RWPE2 (cell line): ENCODE measurements at regions not wholly inside any gene's neighbourhood (a gene's known extent, or its start where the extent isn't known, plus 50 kb on each side); places are given as distances from the start of the nearest gene placed in this dataset.

Source experiments
- ATAC-seq: fragments of 200-7000 bp; cut with Tn5 transposase; 3 replicates; pipeline ENCODE4 v1.9.1; 2021; ENCODE audit warnings: low read depth
- DNase-seq: peaks from one replicate; pipeline ENCODE4 v3.0.0-alpha.2; 2020; ENCODE audit warnings: low spot score
- H3K27ac ChIP-seq: fragments of 450-650 bp; 2 replicates; pipeline ENCODE4 v1.5.1; 2017; ENCODE audit warnings: mild to moderate bottlenecking; ENCODE audit not compliant: poor library complexity, severe bottlenecking
- H3K27me3 ChIP-seq: fragments of 250-450 bp; sonication (Bioruptor Pico); 2 replicates; pipeline ENCODE4 v1.5.1; 2021; ENCODE audit warnings: mild to moderate bottlenecking, moderate library complexity; ENCODE audit not compliant: insufficient read depth, poor library complexity, severe bottlenecking
- H3K36me3 ChIP-seq: fragments of 250-450 bp; sonication (Bioruptor Pico); 2 replicates; pipeline ENCODE4 v1.5.1; 2020; ENCODE audit warnings: low read depth, mild to moderate bottlenecking, moderate library complexity
- H3K4me1 ChIP-seq: fragments of 250-450 bp; sonication (Bioruptor Pico); 2 replicates; pipeline ENCODE4 v1.5.1; 2021; ENCODE audit warnings: mild to moderate bottlenecking, moderate library complexity; ENCODE audit not compliant: insufficient read depth, poor library complexity, severe bottlenecking
- H3K4me3 ChIP-seq: fragments of 250-450 bp; sonication (Bioruptor Pico); 2 replicates; pipeline ENCODE4 v1.5.1; 2021; ENCODE audit warnings: mild to moderate bottlenecking, moderate library complexity; ENCODE audit not compliant: severe bottlenecking
- H3K9me3 ChIP-seq: fragments of 250-450 bp; sonication (Bioruptor Pico); 2 replicates; pipeline ENCODE4 v1.5.1; 2021; ENCODE audit warnings: mild to moderate bottlenecking, moderate library complexity; ENCODE audit not compliant: severe bottlenecking
- TF ChIP-seq, protein P1 (sequence below): fragments of 450-650 bp; IDR thresholded peaks from one replicate; pipeline ENCODE4 v1.5.1; 2017; ENCODE audit warnings: mild to moderate bottlenecking, moderate library complexity; ENCODE audit not compliant: poor library complexity, severe bottlenecking

DNA sequence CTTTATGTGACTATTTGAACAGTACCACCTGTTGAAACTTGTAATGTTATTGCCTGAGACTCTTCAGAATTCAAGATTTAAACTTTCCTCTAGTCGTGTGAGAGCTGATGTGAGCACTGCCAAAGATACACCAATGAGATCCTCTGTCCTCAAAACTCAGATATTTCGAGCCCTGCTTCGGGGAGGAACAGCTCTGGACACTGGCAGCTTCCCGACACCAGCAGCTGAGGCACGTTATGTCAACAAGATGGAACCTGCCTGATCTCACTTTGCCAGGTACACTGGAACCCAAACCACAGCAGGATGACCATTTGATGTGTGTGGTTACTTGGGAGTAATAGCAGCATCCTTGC lies 319.9 kb upstream of the RBMS1 start:
- no peaks in the 10 kb centered on the region for H3K9me3 ChIP-seq
- H3K4me3 ChIP-seq: no peak overlapping the region
- ATAC-seq (no peak), DNase-seq (no peak)
- H3K27me3 ChIP-seq: no peaks in the 10 kb centered on the region
- TF ChIP-seq, protein P1, sequence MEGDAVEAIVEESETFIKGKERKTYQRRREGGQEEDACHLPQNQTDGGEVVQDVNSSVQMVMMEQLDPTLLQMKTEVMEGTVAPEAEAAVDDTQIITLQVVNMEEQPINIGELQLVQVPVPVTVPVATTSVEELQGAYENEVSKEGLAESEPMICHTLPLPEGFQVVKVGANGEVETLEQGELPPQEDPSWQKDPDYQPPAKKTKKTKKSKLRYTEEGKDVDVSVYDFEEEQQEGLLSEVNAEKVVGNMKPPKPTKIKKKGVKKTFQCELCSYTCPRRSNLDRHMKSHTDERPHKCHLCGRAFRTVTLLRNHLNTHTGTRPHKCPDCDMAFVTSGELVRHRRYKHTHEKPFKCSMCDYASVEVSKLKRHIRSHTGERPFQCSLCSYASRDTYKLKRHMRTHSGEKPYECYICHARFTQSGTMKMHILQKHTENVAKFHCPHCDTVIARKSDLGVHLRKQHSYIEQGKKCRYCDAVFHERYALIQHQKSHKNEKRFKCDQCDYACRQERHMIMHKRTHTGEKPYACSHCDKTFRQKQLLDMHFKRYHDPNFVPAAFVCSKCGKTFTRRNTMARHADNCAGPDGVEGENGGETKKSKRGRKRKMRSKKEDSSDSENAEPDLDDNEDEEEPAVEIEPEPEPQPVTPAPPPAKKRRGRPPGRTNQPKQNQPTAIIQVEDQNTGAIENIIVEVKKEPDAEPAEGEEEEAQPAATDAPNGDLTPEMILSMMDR: no peak
- no peak overlapping the region for H3K27ac ChIP-seq
- H3K4me1 ChIP-seq: no peaks in the 10 kb centered on the region
- no peaks in the 10 kb centered on the region for H3K36me3 ChIP-seq

DNA sequence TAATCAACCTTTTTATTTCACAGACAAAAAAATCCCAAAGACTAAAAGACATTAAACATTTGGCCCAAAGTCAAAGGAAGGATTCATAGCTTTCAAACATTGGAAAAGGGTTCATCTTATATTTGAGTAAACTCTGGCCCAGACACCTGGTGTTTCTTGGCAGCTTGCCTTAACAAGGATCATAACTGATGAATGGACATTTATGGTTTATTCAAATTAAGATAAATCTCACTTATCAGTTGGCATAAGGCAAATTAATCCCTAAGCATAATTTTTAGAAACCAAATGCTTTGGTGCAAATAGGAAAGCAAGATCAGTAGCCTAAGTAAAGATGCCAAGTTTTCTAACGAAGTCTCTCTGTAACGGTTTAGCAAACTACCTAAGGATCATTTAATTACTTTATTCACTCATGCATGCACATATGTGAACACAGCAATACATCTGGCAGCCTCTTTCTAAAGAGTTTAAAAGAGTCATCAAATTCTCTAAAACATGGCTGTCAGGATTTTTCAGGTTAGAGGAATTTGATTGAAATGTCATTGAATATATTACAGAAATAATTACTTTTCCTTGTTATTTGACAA lies 323.4 kb upstream of the RBMS1 start:
- Histone ChIP-seq H3K4me1 (no peaks in the 10 kb centered on the region), H3K27ac (no peak overlapping the region), H3K4me3 (no peak overlapping the region), H3K9me3 (no peaks in the 10 kb centered on the region), H3K36me3 (no peaks in the 10 kb centered on the region), H3K27me3 (no peaks in the 10 kb centered on the region)
- TF ChIP-seq, protein P1: no peak
- ATAC-seq (no peak), DNase-seq (no peak)

DNA sequence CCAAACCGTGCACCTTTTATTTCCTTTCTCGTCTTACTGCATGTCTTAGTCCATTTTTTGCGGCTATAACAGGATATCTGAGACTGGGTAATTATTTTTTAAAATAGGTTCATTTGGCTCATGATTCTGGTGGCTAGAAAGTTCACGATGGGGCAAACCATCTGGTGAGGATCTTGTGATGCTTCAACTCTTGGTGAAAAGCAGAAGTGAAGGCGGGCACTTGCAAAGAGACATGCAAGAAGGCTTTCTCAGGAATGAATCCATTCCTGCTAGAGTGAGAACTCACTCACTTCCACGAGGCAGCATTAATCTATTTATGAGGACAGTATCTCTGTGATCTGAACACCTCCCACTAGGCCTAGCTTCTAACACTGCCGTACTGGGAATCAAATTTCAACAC lies 327.1 kb upstream of the RBMS1 start:
- no peak for DNase-seq
- TF ChIP-seq, protein P1: no peak
- Histone ChIP-seq H3K36me3 (no peaks in the 10 kb centered on the region), H3K4me1 (no peaks in the 10 kb centered on the region), H3K27ac (no peak overlapping the region), H3K4me3 (no peak overlapping the region), H3K9me3 (peaks cover 14% of the 10 kb centered on the region), H3K27me3 (no peaks in the 10 kb centered on the region)
- ATAC-seq: no peak

DNA sequence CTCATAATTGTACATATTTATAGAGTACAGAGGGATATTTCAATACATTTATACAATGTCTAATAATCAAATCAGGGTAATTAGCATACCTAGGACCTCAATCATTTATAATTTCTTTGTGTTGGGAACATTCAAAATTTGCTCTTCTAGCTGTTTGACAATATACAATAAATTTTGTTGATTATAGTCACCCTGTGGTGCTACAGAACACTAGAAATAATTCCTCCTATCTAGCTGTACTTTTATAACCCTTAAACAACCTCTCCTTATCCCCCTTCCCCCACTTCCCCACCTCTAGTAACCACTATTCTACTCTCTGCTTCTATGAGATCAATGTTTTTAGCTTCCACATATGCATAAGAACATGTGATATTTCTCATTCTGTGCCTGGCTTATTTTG lies 328.4 kb upstream of the RBMS1 start:
- Histone ChIP-seq H3K4me3 (no peak overlapping the region), H3K4me1 (no peaks in the 10 kb centered on the region), H3K9me3 (peaks cover 17% of the 10 kb centered on the region), H3K27ac (no peak overlapping the region), H3K36me3 (no peaks in the 10 kb centered on the region), H3K27me3 (no peaks in the 10 kb centered on the region)
- ATAC-seq (no peak), DNase-seq (no peak)
- TF ChIP-seq, protein P1: no peak

GRCh38 chr2:160825433-160825832 lies 331.8 kb upstream of the RBMS1 start:
- no peaks in the 10 kb centered on the region for H3K27me3 ChIP-seq
- TF ChIP-seq, protein P1: no peak
- no peak overlapping the region for H3K4me3 ChIP-seq
- H3K4me1 ChIP-seq: no peaks in the 10 kb centered on the region
- no peaks in the 10 kb centered on the region for H3K36me3 ChIP-seq
- DNase-seq (no peak), ATAC-seq (no peak)
- H3K27ac ChIP-seq: no peak overlapping the region
- H3K9me3 ChIP-seq: peaks cover 17% of the 10 kb centered on the region
